ENCODE measurements at regions not wholly inside any gene's neighbourhood (a gene's known extent, or its start where the extent isn't known, plus 50 kb on each side); places are given as distances from the start of the nearest gene placed in this dataset.

DNA sequence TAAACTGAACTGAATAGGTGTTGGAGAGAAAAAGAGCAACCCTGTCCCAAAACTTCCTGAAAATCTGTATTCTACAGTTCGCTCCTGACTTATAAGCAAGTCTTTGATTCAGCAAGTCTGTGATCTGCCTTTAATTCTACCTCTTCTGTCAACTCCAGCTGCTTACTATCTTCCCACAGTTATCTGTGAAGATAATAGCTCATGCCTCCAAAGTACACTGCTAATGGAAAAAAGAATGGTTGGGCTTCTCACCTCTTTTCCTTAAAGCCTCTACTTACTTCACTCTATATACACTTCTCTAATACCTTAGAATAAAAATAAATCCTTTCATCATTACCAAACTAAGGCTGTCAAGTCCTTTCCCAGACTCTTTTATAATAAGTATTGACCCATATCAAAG, 391.5 kb upstream of the MIR17HG start:
- H3K9ac ChIP-seq (ENCODE audit: low read length), result no peak overlapping the region
- no peaks in the 10 kb centered on the region for H3K9me2 ChIP-seq (ENCODE audit: insufficient read depth)
- H3K4me2 ChIP-seq (ENCODE audit: low read length), result no peak overlapping the region
- CTCF ChIA-PET, result no interaction called here
- no peaks in the 10 kb centered on the region for H4K20me1 ChIP-seq (ENCODE audit: insufficient read depth)
- no peaks in the 10 kb centered on the region for H3K9me3 ChIP-seq (ENCODE audit: control insufficient read depth in 1 of 2, insufficient read depth in 1 of 2, low read depth in 1 of 2, low read length in 2 of 2)
- intact Hi-C loops (cut with micrococcal nuclease), result no loop called here
- RAD21 ChIA-PET (ENCODE audit: low non-redundant PET in 1 of 2, low total read pairs in 2 of 2, uncharacterized antibody in 2 of 2, unreplicated experiment in 2 of 2), result no interaction called here
- TF ChIP-seq FOSL1 (IDR thresholded peaks at IDR 0.05; ENCODE audit: low read depth) (no peak), ELF1 (IDR thresholded peaks at IDR 0.05; ENCODE audit: borderline replicate concordance, low read depth) (no peak), YY1 (IDR thresholded peaks at IDR 0.05; ENCODE audit: extremely low read depth, insufficient replicate concordance, low read depth, low read length) (no peak), SIN3A (IDR thresholded peaks at IDR 0.05; ENCODE audit: low read depth) (no peak), EZH2 (IDR thresholded peaks at IDR 0.05) (no peak), EGR1 (IDR thresholded peaks at IDR 0.05; ENCODE audit: low read depth) (no peak), SP1 (IDR thresholded peaks at IDR 0.05; ENCODE audit: low read depth) (no peak), JUND (IDR thresholded peaks at IDR 0.05) (no peak), ZNF274 (IDR thresholded peaks at IDR 0.05; ENCODE audit: low read depth, low read length) (no peak), EZH2phosphoT487 (IDR thresholded peaks at IDR 0.05; ENCODE audit: borderline replicate concordance) (no peak), CBX3 (IDR thresholded peaks at IDR 0.05; ENCODE audit: low read depth) (no peak), POLR2AphosphoS5 (IDR thresholded peaks at IDR 0.05; ENCODE audit: low read depth, low read length) (no peak), SRF (IDR thresholded peaks at IDR 0.05; ENCODE audit: low read depth) (no peak)
- TF ChIP-seq, protein P1, sequence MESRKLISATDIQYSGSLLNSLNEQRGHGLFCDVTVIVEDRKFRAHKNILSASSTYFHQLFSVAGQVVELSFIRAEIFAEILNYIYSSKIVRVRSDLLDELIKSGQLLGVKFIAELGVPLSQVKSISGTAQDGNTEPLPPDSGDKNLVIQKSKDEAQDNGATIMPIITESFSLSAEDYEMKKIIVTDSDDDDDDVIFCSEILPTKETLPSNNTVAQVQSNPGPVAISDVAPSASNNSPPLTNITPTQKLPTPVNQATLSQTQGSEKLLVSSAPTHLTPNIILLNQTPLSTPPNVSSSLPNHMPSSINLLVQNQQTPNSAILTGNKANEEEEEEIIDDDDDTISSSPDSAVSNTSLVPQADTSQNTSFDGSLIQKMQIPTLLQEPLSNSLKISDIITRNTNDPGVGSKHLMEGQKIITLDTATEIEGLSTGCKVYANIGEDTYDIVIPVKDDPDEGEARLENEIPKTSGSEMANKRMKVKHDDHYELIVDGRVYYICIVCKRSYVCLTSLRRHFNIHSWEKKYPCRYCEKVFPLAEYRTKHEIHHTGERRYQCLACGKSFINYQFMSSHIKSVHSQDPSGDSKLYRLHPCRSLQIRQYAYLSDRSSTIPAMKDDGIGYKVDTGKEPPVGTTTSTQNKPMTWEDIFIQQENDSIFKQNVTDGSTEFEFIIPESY (IDR thresholded peaks at IDR 0.05; ENCODE audit: extremely low read depth, insufficient replicate concordance, low read length), result no peak
- TF ChIP-seq, protein P2, sequence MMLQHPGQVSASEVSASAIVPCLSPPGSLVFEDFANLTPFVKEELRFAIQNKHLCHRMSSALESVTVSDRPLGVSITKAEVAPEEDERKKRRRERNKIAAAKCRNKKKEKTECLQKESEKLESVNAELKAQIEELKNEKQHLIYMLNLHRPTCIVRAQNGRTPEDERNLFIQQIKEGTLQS (IDR thresholded peaks at IDR 0.05), result no peak
- TF ChIP-seq, protein P3, sequence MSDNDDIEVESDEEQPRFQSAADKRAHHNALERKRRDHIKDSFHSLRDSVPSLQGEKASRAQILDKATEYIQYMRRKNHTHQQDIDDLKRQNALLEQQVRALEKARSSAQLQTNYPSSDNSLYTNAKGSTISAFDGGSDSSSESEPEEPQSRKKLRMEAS (IDR thresholded peaks at IDR 0.05), result no peak
- H3K27ac ChIP-seq (ENCODE audit: low read depth, low read length), result no peak overlapping the region
- no peak overlapping the region for H3K4me3 ChIP-seq (replicated peaks in 1 of 2; ENCODE audit: low read depth in 1 of 2, low read length in 2 of 2)
- ATAC-seq (no peak), DNase-seq (ENCODE audit: low read depth, low spot score) (no peak)
- BruUV-seq (replicated peaks), result no TSS peak
- no peaks in the 10 kb centered on the region for H3K36me3 ChIP-seq (ENCODE audit: control insufficient read depth in 1 of 2, insufficient read depth in 2 of 2, low read length in 2 of 2)
- no peaks in the 10 kb centered on the region for H3K27me3 ChIP-seq (ENCODE audit: insufficient read depth, low read length)
- POLR2A ChIA-PET, result no interaction called here
- H2AFZ ChIP-seq (ENCODE audit: low read depth, low read length, poor library complexity, severe bottlenecking), result no peak overlapping the region
- no peaks in the 10 kb centered on the region for H3K4me1 ChIP-seq (ENCODE audit: control insufficient read depth in 1 of 2, insufficient read depth in 2 of 2, low read length in 2 of 2)
- H3K79me2 ChIP-seq (ENCODE audit: insufficient read depth, low read length), result no peaks in the 10 kb centered on the region

Measured in HCT116 (cell line).